Esophagus mucosa (tissue), 1 donor: ENCODE measurements at regions not wholly inside any gene's neighbourhood (a gene's known extent, or its start where the extent isn't known, plus 50 kb on each side); places are given as distances from the start of the nearest gene placed in this dataset.

Source experiments
- ATAC-seq: fragments of 200-7000 bp; cut with Tn5 transposase; one replicate; pipeline ENCODE4 v1.9.1; 2020
- donor health status: DM: yes; HTN: yes; CAD: no.

- no peak for ATAC-seq
Observed at GRCh38 chr6:166009385-166010031, 158.1 kb downstream of the TBXT start.

GRCh38 chr6:166008441-166009369 lies 158.9 kb downstream of the TBXT start:
- ATAC-seq = no peak

- ATAC-seq = no peak
Observed at GRCh38 chr6:166007349-166008263, 160.0 kb downstream of the TBXT start.

DNA sequence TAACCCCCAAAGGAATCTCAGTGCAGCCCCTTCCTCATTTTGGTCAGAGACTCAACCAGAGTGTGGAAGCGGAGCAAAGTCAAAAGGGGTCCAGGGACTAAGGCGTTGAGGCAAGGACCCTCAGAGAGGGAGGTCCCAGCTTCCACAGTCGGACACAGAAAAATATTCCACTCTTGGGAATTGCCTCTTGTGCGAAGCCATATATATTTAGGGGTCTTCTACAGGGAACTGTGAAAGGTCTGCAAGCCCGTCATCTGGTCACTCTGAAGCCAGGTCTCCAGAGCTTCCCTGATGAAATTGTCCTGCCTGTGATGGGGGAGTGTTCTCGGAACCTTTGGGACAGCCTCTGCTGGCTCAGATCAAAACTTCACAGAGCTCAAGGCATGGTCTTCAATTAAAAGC lies 160.8 kb downstream of the TBXT start:
- no peak for ATAC-seq

DNA sequence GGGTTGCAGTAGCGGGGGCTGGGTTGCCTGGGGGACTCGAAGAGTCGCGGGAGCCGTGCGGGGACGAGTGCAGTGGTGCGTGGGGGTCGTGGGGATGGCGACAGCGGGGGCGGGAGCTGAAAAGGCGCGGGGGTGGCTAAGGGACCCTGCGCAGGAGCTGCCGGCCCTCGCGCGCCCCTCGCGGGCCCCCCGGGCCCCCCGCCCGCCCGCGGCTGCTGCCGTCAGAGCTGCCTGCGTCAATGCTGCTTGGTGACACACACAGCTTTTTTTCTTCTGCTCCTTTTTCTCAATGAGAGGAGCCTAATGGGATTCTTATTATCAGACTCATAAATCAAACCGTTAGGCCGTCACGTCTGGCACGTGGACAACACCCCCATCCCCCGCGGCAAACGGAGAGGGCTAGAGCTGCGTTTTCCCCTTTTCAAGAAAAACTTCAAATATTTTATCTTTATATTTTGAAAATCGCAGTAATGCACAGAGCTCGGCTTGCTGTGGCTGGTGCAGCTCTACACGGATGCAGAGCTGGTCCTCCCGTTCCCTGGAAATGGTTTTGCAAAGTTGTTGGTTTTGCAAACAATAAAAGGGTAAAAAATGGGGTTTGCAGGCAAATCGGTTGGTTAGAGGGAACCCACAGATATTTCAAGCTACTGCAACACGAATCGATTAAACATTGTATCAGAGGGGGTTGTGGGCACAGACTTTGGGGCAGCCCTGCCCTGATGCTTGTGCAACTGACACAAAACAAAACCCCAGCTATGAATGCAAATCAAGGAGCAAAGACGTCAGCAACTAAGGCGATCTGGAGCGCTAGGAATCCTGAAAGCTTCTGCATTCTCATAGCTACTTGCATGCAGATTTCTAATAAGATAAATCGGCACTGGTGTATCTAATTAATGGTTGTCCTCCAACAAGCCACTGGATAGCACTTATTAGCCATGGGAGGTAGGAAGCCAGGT lies 161.4 kb downstream of the TBXT start:
- ATAC-seq = no peak

GRCh38 chr6:166005401-166005943 lies 162.2 kb downstream of the TBXT start:
- peak; percentile 25 for ATAC-seq

- ATAC-seq = no peak
Observed at GRCh38 chr6:166004876-166005275, 162.8 kb downstream of the TBXT start.

- ATAC-seq = no peak
Observed at GRCh38 chr6:166004471-166004870, 163.2 kb downstream of the TBXT start.

- no peak for ATAC-seq
Observed at GRCh38 chr6:166003569-166003968, 164.1 kb downstream of the TBXT start.

- no peak for ATAC-seq
Observed at GRCh38 chr6:166001359-166001758, 166.3 kb downstream of the TBXT start.

DNA sequence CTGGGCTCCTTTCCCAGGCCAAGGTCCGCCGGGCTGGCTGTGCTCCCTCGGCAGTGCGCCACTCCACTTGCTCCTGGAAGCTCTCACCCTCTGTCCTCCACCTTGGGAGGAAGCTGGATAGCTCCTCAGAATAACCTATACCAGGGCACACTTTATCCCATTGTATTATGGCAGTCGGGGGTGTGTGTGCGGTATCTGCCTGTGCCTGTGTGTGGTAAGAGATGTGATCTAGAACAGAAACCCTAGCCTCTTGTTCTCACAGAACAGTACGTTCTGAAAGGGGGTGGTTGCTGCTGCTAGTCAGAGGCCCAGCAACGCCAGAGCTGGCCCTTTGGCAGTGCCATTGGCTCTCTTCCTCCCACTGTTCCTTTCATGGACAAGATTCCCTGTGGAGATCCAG lies 168.4 kb downstream of the TBXT start:
- ATAC-seq = no peak

DNA sequence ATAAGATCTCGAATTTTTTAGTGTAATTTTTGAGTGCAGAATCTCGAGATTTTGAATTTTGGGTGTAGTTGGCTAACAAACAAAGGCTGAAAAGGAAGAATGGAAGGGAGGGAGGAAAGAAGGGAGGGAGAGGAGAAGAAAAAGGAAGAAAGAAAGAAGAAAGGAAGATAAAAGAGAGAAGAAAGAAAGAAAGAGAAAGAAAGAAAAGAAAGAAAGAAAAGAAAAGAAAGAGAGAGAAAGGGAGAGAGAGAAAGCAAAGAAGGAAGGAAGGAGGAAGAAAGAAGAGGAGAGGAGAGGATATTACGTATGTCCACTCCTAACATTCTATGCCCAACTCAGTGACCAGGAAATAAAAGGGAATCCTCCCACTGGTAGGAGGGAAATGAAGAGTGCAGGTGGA lies 169.6 kb downstream of the TBXT start:
- ATAC-seq = no peak

- no peak for ATAC-seq
Observed at GRCh38 chr6:165991341-165991740, 176.3 kb downstream of the TBXT start.

GRCh38 chr6:165990216-165990615 lies 177.4 kb downstream of the TBXT start:
- ATAC-seq = no peak

DNA sequence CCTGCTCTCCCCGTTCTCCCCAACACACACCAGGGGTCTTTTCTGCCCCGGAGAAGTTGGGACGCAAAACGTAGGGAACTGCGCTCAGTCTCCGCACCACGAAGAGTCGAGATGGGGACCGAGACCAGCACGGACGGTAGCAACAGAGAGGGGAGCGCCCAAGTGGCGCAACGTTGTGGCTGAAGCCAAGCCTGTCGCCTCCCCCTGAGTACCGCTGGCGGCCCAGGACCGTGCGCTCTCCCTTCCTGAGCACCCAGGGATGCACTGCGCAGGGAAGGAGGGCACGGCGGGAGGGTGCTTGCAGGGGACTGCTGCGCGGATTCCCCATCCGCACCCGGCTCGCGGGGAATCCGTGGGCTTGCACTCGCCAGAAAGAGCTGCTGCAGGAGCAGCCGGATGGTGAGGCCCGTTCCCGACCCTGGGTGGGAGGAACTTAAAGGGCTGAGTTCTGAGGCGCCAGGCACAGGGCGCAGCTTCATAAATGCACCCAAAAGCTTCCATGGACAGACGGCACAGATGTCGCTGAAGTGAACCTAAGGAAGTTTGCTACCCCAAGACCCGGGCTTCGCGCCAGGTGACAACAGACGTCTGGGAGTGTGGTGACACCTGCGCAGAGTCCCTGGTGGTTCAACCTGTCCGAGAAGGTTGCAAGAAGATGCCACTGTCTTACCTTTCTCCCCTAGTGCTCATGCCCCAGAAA lies 178.7 kb downstream of the TBXT start:
- no peak for ATAC-seq

GRCh38 chr6:165988302-165988756 lies 179.3 kb downstream of the TBXT start:
- no peak for ATAC-seq

GRCh38 chr6:165987483-165988301 lies 180.0 kb downstream of the TBXT start:
- no peak for ATAC-seq

DNA sequence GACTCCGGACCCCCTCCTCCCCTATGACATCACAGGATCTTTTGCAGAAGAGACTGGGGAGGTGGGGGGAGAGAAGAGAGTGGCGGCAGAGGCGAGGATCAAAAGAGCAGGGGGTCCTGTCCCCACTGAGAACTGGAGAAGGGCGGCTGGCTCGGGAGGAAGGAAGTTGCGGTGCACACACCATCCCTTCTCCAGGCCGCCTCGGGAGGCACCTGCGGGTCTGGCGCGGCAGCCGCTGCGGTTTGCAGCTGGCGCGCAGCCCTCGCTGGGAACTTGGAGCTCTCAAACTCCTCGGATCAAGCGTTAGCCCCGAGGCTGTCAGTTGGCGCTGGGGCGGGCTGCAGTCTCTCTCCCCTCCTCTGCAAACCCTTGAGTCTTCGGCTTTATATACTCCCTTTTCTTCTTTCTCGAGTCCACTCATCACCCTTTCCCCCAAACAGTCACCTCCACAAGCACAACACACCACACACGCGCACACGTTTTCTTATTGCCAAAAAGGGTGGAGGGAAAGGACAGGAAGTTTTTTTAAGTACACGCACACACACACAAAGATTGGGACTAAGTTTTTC lies 180.7 kb downstream of the TBXT start:
- no peak for ATAC-seq

GRCh38 chr6:165986311-165986913 lies 181.2 kb downstream of the TBXT start:
- ATAC-seq = no peak
